Liver (tissue), 3 donors: ENCODE measurements at regions not wholly inside any gene's neighbourhood (a gene's known extent, or its start where the extent isn't known, plus 50 kb on each side); places are given as distances from the start of the nearest gene placed in this dataset.

ENCODE experiments used
- CTCF ChIP-seq: fragments of 150-350 bp; IDR thresholded peaks from 2 replicates; pipeline ENCODE4 v1.5.1; 2017; ENCODE audit warnings: improper control_type of control experiment, low read depth, low read length; ENCODE audit not compliant: missing input control
- EGR1 ChIP-seq, 2 donors: IDR thresholded peaks; 2 replicates each; pipeline ENCODE4 v1.6.1; 2016 to 2018; ENCODE audit warnings: antibody characterized with exemption in 2 of 2, low read depth in 2 of 2
- GABPA ChIP-seq, 2 donors: IDR thresholded peaks in 1 of 2; conservative IDR thresholded peaks in 1 of 2; 2 replicates each; pipeline ENCODE4 v1.6.1; 2016; ENCODE audit warnings: antibody characterized with exemption in 2 of 2, mild to moderate bottlenecking in 1 of 2, moderate library complexity in 1 of 2
- MAX ChIP-seq: IDR thresholded peaks from 2 replicates; pipeline ENCODE4 v1.6.1; 2016; ENCODE audit warnings: antibody characterized with exemption
- RAD21 ChIP-seq, 2 donors: IDR thresholded peaks; 2 replicates each; pipeline ENCODE4 v1.6.1; 2016; ENCODE audit warnings: antibody characterized with exemption in 2 of 2, mild to moderate bottlenecking in 2 of 2
- REST ChIP-seq: IDR thresholded peaks from 2 replicates; pipeline ENCODE4 v1.6.1; 2016; ENCODE audit warnings: antibody characterized with exemption, mild to moderate bottlenecking
- RXRA ChIP-seq, 2 donors: IDR thresholded peaks; 2 replicates each; pipeline ENCODE4 v1.6.1; 2017 to 2018; ENCODE audit warnings: antibody characterized with exemption in 2 of 2, mild to moderate bottlenecking in 1 of 2
- SP1 ChIP-seq: IDR thresholded peaks from 2 replicates; pipeline ENCODE4 v1.6.1; 2018; ENCODE audit warnings: antibody characterized with exemption, mild to moderate bottlenecking
- YY1 ChIP-seq: IDR thresholded peaks from 2 replicates; pipeline ENCODE4 v1.6.1; 2016; ENCODE audit warnings: antibody characterized with exemption, mild to moderate bottlenecking
- TF ChIP-seq, protein P1 (sequence below): IDR thresholded peaks from 2 replicates; pipeline ENCODE4 v1.6.1; 2016; ENCODE audit warnings: antibody characterized with exemption
- TF ChIP-seq, protein P2 (sequence below): IDR thresholded peaks from 2 replicates; pipeline ENCODE4 v1.6.1; 2016; ENCODE audit warnings: antibody characterized with exemption
- donor health status: healthy.
- donor health status: healthy.

DNA sequence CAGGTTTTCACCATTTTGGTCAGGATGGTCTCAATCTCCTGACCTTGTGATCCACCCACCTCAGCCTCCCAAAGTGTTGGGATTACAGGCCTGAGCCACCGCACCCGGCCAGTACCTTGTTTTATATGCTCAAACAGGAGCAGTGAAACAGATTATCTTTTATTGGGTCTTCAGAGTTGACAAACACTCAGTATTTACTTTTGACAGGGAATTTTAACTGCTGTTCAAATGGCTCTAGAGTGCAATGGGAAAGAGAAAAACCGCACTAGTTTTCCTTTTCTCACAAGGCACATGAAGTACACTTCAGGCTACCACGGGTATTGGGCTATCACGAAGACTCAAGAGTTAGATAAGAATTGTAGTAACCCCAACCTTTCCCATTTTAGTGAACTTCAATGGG, 471.9 kb upstream of the DAB2 start:
- no peak for TF ChIP-seq YY1
- no peak for TF ChIP-seq CTCF
- no peak for TF ChIP-seq GABPA (IDR thresholded peaks at IDR 0.05 in 1 of 2, conservative IDR thresholded peaks at IDR 0.05 in 1 of 2)
- TF ChIP-seq RAD21 (IDR thresholded peaks at IDR 0.05), result no peak
- TF ChIP-seq SP1, result no peak
- TF ChIP-seq, protein P1, sequence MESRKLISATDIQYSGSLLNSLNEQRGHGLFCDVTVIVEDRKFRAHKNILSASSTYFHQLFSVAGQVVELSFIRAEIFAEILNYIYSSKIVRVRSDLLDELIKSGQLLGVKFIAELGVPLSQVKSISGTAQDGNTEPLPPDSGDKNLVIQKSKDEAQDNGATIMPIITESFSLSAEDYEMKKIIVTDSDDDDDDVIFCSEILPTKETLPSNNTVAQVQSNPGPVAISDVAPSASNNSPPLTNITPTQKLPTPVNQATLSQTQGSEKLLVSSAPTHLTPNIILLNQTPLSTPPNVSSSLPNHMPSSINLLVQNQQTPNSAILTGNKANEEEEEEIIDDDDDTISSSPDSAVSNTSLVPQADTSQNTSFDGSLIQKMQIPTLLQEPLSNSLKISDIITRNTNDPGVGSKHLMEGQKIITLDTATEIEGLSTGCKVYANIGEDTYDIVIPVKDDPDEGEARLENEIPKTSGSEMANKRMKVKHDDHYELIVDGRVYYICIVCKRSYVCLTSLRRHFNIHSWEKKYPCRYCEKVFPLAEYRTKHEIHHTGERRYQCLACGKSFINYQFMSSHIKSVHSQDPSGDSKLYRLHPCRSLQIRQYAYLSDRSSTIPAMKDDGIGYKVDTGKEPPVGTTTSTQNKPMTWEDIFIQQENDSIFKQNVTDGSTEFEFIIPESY, result no peak
- no peak for TF ChIP-seq RXRA (IDR thresholded peaks at IDR 0.05)
- TF ChIP-seq, protein P2, sequence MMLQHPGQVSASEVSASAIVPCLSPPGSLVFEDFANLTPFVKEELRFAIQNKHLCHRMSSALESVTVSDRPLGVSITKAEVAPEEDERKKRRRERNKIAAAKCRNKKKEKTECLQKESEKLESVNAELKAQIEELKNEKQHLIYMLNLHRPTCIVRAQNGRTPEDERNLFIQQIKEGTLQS, result no peak
- no peak for TF ChIP-seq EGR1 (IDR thresholded peaks at IDR 0.05; ENCODE audit: low read depth in 2 of 2)
- no peak for TF ChIP-seq REST
- TF ChIP-seq MAX, result no peak
